Keratinocyte (primary cell): ENCODE measurements at regions not wholly inside any gene's neighbourhood (a gene's known extent, or its start where the extent isn't known, plus 50 kb on each side); places are given as distances from the start of the nearest gene placed in this dataset.

Experiments used
- CTCF ChIP-seq, 3 experiments: IDR thresholded peaks in 1 of 3; conservative IDR thresholded peaks in 1 of 3; optimal IDR thresholded peaks in 1 of 3; 2 replicates in 2 of 3; 3 replicates in 1 of 3; pipeline versions ENCODE3 to v1.5.1; 2011; ENCODE audit warnings: low read length in 3 of 3, mild to moderate bottlenecking in 3 of 3, moderate library complexity in 2 of 3, control low read depth in 1 of 3, inconsistent platforms in 1 of 3; ENCODE audit not compliant: insufficient read depth in 2 of 3; ENCODE audit errors: extremely low read depth in 1 of 3
- EZH2 ChIP-seq: IDR thresholded peaks from one replicate; pipeline ENCODE4 v1.6.1; 2012; ENCODE audit warnings: inconsistent platforms, mild to moderate bottlenecking, low read length, moderate library complexity

GRCh38 chr10:78571891-78572290, 496.9 kb upstream of the ZMIZ1 start:
- TF ChIP-seq CTCF (optimal IDR thresholded peaks at IDR 0.05 in 1 of 3, IDR thresholded peaks at IDR 0.05 in 1 of 3, conservative IDR thresholded peaks at IDR 0.05 in 1 of 3; ENCODE audit: extremely low read depth in 1 of 3, insufficient read depth in 2 of 3, low read length in 3 of 3) (no peak), EZH2 (no peak)
